Neural crest cell (in vitro differentiated cells): ENCODE measurements at regions not wholly inside any gene's neighbourhood (a gene's known extent, or its start where the extent isn't known, plus 50 kb on each side); places are given as distances from the start of the nearest gene placed in this dataset.

ENCODE experiments used
- DNase-seq: peaks from one replicate; pipeline ENCODE4 v3.0.0; 2021; ENCODE audit warnings: low read depth, mixed read lengths, low spot score
- H3K27ac Mint-ChIP-seq: one replicate; pipeline ENCODE4 v1.8.0; 2021; ENCODE audit warnings: mild to moderate bottlenecking, mixed read lengths; ENCODE audit not compliant: unreplicated experiment
- H3K27me3 Mint-ChIP-seq: 2 replicates; pipeline ENCODE4 v1.8.0; 2021; ENCODE audit warnings: low read depth, mild to moderate bottlenecking, mixed read lengths
- H3K36me3 Mint-ChIP-seq: 2 replicates; pipeline ENCODE4 v1.8.0; 2021; ENCODE audit warnings: low read depth, mild to moderate bottlenecking, mixed read lengths
- H3K4me1 Mint-ChIP-seq: 2 replicates; pipeline ENCODE4 v1.8.0; 2021; ENCODE audit warnings: mixed read lengths
- H3K4me3 Mint-ChIP-seq: one replicate; pipeline ENCODE4 v1.8.0; 2021; ENCODE audit warnings: mild to moderate bottlenecking, mixed read lengths
- H3K9me3 Mint-ChIP-seq: 2 replicates; pipeline ENCODE4 v1.8.0; 2021; ENCODE audit warnings: mixed read lengths
- CTCF ChIP-seq: fragments of 200-600 bp; sonication (generic); conservative IDR thresholded peaks from 2 replicates; pipeline ENCODE4 v1.5.0; 2021; ENCODE audit warnings: antibody characterized with exemption, mild to moderate bottlenecking

GRCh38 chr2:71783815-71784214 is 330.5 kb downstream of the DYSF start:
- Mint-ChIP-seq H3K27ac (no peak overlapping the region), H3K4me3 (no peak overlapping the region), H3K36me3 (no peaks in the 10 kb centered on the region), H3K4me1 (no peaks in the 10 kb centered on the region), H3K9me3 (no peaks in the 10 kb centered on the region), H3K27me3 (peaks cover 6% of the 10 kb centered on the region)
- no peak for DNase-seq
- TF ChIP-seq CTCF = no peak

DNA sequence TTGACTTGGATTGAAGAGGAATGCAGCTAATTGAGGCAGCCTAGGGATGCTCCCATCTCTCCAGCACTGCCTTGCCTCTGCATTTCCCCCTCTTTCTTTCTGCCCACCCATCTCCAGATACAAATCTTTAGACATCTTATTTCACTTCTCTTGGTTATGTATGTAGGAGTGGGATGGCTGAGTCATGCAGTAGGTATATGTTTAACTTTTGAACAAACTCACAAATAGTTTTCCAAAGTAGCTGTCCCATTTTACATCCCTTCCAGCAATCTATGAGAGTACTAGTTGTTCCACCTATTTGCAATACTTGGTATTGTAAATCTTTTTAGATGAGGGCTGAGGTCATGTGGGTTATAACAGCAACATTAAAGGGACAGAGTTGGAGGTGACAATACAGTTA is 329.9 kb downstream of the DYSF start:
- Mint-ChIP-seq H3K9me3 (no peaks in the 10 kb centered on the region), H3K27me3 (peaks cover 6% of the 10 kb centered on the region), H3K4me1 (no peaks in the 10 kb centered on the region), H3K4me3 (no peak overlapping the region), H3K36me3 (no peaks in the 10 kb centered on the region), H3K27ac (no peak overlapping the region)
- DNase-seq = no peak
- TF ChIP-seq CTCF = no peak

GRCh38 chr2:71782323-71782722 is 329.0 kb downstream of the DYSF start:
- TF ChIP-seq CTCF = no peak
- Mint-ChIP-seq H3K27me3 (peaks cover 6% of the 10 kb centered on the region), H3K27ac (no peak overlapping the region), H3K36me3 (no peaks in the 10 kb centered on the region), H3K4me1 (no peaks in the 10 kb centered on the region), H3K4me3 (no peak overlapping the region), H3K9me3 (no peaks in the 10 kb centered on the region)
- no peak for DNase-seq

DNA sequence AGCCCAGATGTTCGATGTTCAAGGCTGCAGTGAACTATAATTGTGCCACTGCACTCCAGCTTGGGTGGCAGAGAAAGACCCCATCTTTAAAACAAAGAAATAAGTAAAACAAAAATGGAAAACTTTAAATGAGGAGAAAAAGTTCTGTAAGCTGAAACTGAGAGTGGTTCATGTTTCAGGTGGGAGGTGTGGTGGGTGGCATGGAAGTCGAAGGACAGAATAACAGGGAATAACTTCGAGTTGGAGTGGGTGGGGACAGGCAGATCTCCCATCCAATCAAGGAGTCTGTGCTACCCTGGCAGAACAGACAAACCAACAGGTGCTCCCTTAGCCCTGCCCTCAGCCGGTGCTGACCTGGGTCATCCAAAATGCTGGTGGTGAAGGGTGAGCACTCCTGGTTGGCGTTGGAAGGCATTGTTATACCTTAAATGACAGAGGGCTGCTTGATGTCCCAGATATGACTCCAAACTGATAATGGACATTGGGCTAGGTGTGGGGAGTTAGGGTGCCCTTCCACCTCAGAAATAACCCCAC is 328.4 kb downstream of the DYSF start:
- no peak overlapping the region for H3K27ac Mint-ChIP-seq
- no peaks in the 10 kb centered on the region for H3K36me3 Mint-ChIP-seq
- DNase-seq = no peak
- no peaks in the 10 kb centered on the region for H3K9me3 Mint-ChIP-seq
- peaks cover 6% of the 10 kb centered on the region for H3K27me3 Mint-ChIP-seq
- H3K4me3 Mint-ChIP-seq = no peak overlapping the region
- TF ChIP-seq CTCF = no peak
- H3K4me1 Mint-ChIP-seq = no peaks in the 10 kb centered on the region

DNA sequence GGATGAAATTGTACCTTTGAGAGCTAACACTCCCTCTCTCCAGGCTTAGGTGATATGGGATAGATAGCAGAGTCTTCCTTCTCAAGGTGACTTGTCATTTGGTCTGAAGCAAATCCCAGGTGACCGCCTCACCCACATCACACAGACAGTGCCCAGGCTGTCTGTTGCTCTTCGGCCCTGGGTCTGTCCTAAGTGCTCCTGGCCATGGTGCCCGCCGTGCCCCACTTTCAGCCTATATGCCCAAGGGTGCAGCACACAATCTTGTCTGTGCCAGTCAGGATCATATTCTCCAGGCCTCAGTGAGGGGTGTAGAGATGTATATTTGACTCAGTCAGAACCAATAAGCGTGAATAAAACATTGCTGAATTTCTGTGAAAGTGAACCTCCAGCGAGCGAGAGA is 326.8 kb downstream of the DYSF start:
- Mint-ChIP-seq H3K27ac (peak overlapping the region; percentile 69), H3K36me3 (no peaks in the 10 kb centered on the region), H3K4me1 (peaks cover 4% of the 10 kb centered on the region), H3K4me3 (no peak overlapping the region), H3K9me3 (no peaks in the 10 kb centered on the region), H3K27me3 (peaks cover 6% of the 10 kb centered on the region)
- DNase-seq = no peak
- TF ChIP-seq CTCF = no peak

GRCh38 chr2:71779774-71780105 is 326.4 kb downstream of the DYSF start:
- DNase-seq = no peak
- H3K9me3 Mint-ChIP-seq = no peaks in the 10 kb centered on the region
- peaks cover 6% of the 10 kb centered on the region for H3K27me3 Mint-ChIP-seq
- H3K36me3 Mint-ChIP-seq = no peaks in the 10 kb centered on the region
- H3K4me1 Mint-ChIP-seq = peaks cover 4% of the 10 kb centered on the region
- TF ChIP-seq CTCF = no peak
- H3K4me3 Mint-ChIP-seq = no peak overlapping the region
- no peak overlapping the region for H3K27ac Mint-ChIP-seq
